ENCODE measurements at regions not wholly inside any gene's neighbourhood (a gene's known extent, or its start where the extent isn't known, plus 50 kb on each side); places are given as distances from the start of the nearest gene placed in this dataset.

DNA sequence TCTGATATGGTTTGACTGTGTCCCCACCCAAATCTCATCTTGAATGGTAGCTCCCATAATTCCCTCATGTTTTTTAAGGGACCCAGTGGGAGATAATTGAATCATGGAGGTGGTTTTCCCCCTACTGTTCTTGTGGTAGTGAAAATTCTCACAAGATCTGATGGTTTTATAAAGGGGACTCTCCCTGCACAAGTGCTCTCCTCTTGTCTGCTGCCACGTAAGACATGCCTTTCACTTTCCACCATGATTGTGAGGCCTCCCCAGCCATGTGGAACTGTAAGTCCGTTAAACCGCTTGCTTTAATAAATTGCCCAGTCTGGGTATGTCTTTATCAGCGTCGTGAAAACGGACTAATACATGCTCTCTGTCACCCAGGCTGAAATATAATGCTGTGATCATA lies 200.9 kb upstream of the SLIT2 start:
- TF ChIP-seq POLR2A (IDR thresholded peaks at IDR 0.05) (no peak), CTCF (IDR thresholded peaks at IDR 0.05) (no peak), POLR2AphosphoS5 (IDR thresholded peaks at IDR 0.05) (no peak)
